Left ventricle myocardium inferior (tissue), 1 donor: ENCODE measurements at regions not wholly inside any gene's neighbourhood (a gene's known extent, or its start where the extent isn't known, plus 50 kb on each side); places are given as distances from the start of the nearest gene placed in this dataset.

ENCODE experiments used
- DNase-seq: peaks from one replicate; pipeline ENCODE4 v3.0.0-alpha.2; 2020
- H3K27ac ChIP-seq: fragments of 200-600 bp; replicated peaks from 2 replicates; pipeline ENCODE4 v1.8.0; 2021
- H3K27me3 ChIP-seq: fragments of 200-600 bp; 2 replicates; pipeline ENCODE4 v1.8.0; 2021; ENCODE audit warnings: low read depth
- H3K36me3 ChIP-seq: fragments of 200-600 bp; 2 replicates; pipeline ENCODE4 v1.8.0; 2021
- H3K4me1 ChIP-seq: fragments of 200-600 bp; 2 replicates; pipeline ENCODE4 v1.8.0; 2021
- H3K4me3 ChIP-seq: fragments of 200-600 bp; 2 replicates; pipeline ENCODE4 v1.8.0; 2021; ENCODE audit warnings: mild to moderate bottlenecking, moderate library complexity
- H3K9me3 ChIP-seq: fragments of 200-600 bp; replicated peaks from 2 replicates; pipeline ENCODE4 v1.8.0; 2021
- CTCF ChIP-seq: fragments of 200-600 bp; IDR thresholded peaks from 2 replicates; pipeline ENCODE4 v1.8.0; 2021; ENCODE audit warnings: antibody characterized with exemption, mild to moderate bottlenecking, borderline replicate concordance
- intact Hi-C: fragments of 100-400 bp; cut with micrococcal nuclease; formaldehyde crosslinking; loops from one replicate; pipeline ENCODE4 v1.11.0; 2022
- donor health status: DM: no; HTN: yes; CAD: no; lungs with severe emphysema.

GRCh38 chr2:157172866-157173578, 84.5 kb upstream of the GALNT5 start:
- Histone ChIP-seq H3K9me3 (no peaks in the 10 kb centered on the region), H3K27me3 (no peaks in the 10 kb centered on the region), H3K4me1 (peaks cover 15% of the 10 kb centered on the region), H3K4me3 (no peak overlapping the region), H3K36me3 (no peaks in the 10 kb centered on the region), H3K27ac (peak overlapping the region; percentile 43)
- DNase-seq = no peak
- TF ChIP-seq CTCF = no peak
- intact Hi-C loops = no loop called here

GRCh38 chr2:157173740-157174184, 83.7 kb upstream of the GALNT5 start:
- intact Hi-C loops = no loop called here
- Histone ChIP-seq H3K27me3 (no peaks in the 10 kb centered on the region), H3K27ac (peak overlapping the region; percentile 43)

GRCh38 chr2:157174321-157174720, 83.2 kb upstream of the GALNT5 start:
- Histone ChIP-seq H3K4me3 (no peak overlapping the region), H3K27ac (peak overlapping the region; percentile 43), H3K27me3 (no peaks in the 10 kb centered on the region), H3K36me3 (no peaks in the 10 kb centered on the region), H3K9me3 (no peaks in the 10 kb centered on the region), H3K4me1 (peaks cover 15% of the 10 kb centered on the region)
- intact Hi-C loops = no loop called here
- DNase-seq = no peak
- TF ChIP-seq CTCF = no peak

More at GRCh38 chr2:157173740-157174184, 83.7 kb upstream of the GALNT5 start:
- no peaks in the 10 kb centered on the region for H3K9me3 ChIP-seq
- no peak for TF ChIP-seq CTCF
- no peak for DNase-seq
- peaks cover 15% of the 10 kb centered on the region for H3K4me1 ChIP-seq
- H3K4me3 ChIP-seq = no peak overlapping the region
- H3K36me3 ChIP-seq = no peaks in the 10 kb centered on the region

GRCh38 chr2:157176602-157177001, 80.9 kb upstream of the GALNT5 start:
- TF ChIP-seq CTCF = no peak
- no peak for DNase-seq
- H3K4me3 ChIP-seq = no peak overlapping the region
- peaks cover 15% of the 10 kb centered on the region for H3K4me1 ChIP-seq
- H3K27ac ChIP-seq = no peak overlapping the region
- no peaks in the 10 kb centered on the region for H3K27me3 ChIP-seq
- H3K36me3 ChIP-seq = no peaks in the 10 kb centered on the region
- H3K9me3 ChIP-seq = no peaks in the 10 kb centered on the region
- intact Hi-C loops = no loop called here

- no peak overlapping the region for H3K27ac ChIP-seq
- H3K9me3 ChIP-seq = no peaks in the 10 kb centered on the region
- no peaks in the 10 kb centered on the region for H3K27me3 ChIP-seq
- no peak for DNase-seq
- H3K4me3 ChIP-seq = no peak overlapping the region
- peaks cover 17% of the 10 kb centered on the region for H3K4me1 ChIP-seq
- intact Hi-C loops = no loop called here
- no peak for TF ChIP-seq CTCF
- no peaks in the 10 kb centered on the region for H3K36me3 ChIP-seq
Measured at GRCh38 chr2:157178874-157179273, 78.6 kb upstream of the GALNT5 start.
